NCI-H146 treated with DMSO at 0.1 percent for 48 hours (cell line): ENCODE measurements at regions not wholly inside any gene's neighbourhood (a gene's known extent, or its start where the extent isn't known, plus 50 kb on each side); places are given as distances from the start of the nearest gene placed in this dataset.

Experiments
- DNase-seq: peaks from one replicate; lab custom pipeline; 2025; ENCODE audit not compliant: unreplicated experiment; lab: John Stamatoyannopoulos, UW

GRCh38 chr13:29664591-29664990 lies 69.1 kb upstream of the SLC7A1 start:
- DNase-seq: no peak

GRCh38 chr13:29654843-29655547 lies 59.5 kb upstream of the SLC7A1 start:
- no peak for DNase-seq

GRCh38 chr13:29654384-29654783 lies 58.9 kb upstream of the SLC7A1 start:
- DNase-seq: no peak

GRCh38 chr13:29648760-29649159 lies 53.3 kb upstream of the SLC7A1 start:
- no peak for DNase-seq
